NT2/D1 (cell line): ENCODE measurements at regions not wholly inside any gene's neighbourhood (a gene's known extent, or its start where the extent isn't known, plus 50 kb on each side); places are given as distances from the start of the nearest gene placed in this dataset.

Experiments
- SUZ12 ChIP-seq: IDR thresholded peaks from 2 replicates; pipeline ENCODE4 v1.6.1; 2011; ENCODE audit not compliant: insufficient read length, insufficient read depth; ENCODE audit errors: extremely low read depth
- ZNF274 ChIP-seq: IDR thresholded peaks from 2 replicates; pipeline ENCODE4 v1.6.1; 2011; ENCODE audit warnings: mild to moderate bottlenecking, low read depth, low read length

- TF ChIP-seq SUZ12 = no peak
- no peak for TF ChIP-seq ZNF274
Observed at GRCh38 chr10:55367555-55367954, 566.5 kb upstream of the PCDH15 start.
